ENCODE measurements at regions not wholly inside any gene's neighbourhood (a gene's known extent, or its start where the extent isn't known, plus 50 kb on each side); places are given as distances from the start of the nearest gene placed in this dataset.

- no peaks in the 10 kb centered on the region for H3K9me1 ChIP-seq (ENCODE audit: control insufficient read depth, extremely low read depth, insufficient read depth, low read length)
- dilution Hi-C loops (cut with MboI; ENCODE audit: extremely low pct_ligation_motif_present, low sequenced_read_pairs) = no loop called here
These were observed 108.2 kb upstream of the NR3C1 start for GRCh38 chr5:143511736-143512135.

GRCh38 chr5:143509758-143510221, 106.3 kb upstream of the NR3C1 start:
- H3K9me1 ChIP-seq (ENCODE audit: control insufficient read depth, extremely low read depth, insufficient read depth, low read length) = no peaks in the 10 kb centered on the region
- no peaks in the 10 kb centered on the region for H4K20me1 ChIP-seq (ENCODE audit: control insufficient read depth, extremely low read depth, insufficient read depth, low read length)
- H3K9ac ChIP-seq (ENCODE audit: control insufficient read depth, extremely low read depth, insufficient read depth, low read length) = no peak overlapping the region
- no peak for DNase-seq (ENCODE audit: low read depth, low spot score)
- FAIRE-seq = no peak
- H3K9me3 ChIP-seq (ENCODE audit: control insufficient read depth, low read depth, low read length) = no peaks in the 10 kb centered on the region
- H3K36me3 ChIP-seq (ENCODE audit: control insufficient read depth in 2 of 2, extremely low read depth in 1 of 2, insufficient read depth in 2 of 2, low read length in 2 of 2) = no peaks in the 10 kb centered on the region
- H3K4me1 ChIP-seq (ENCODE audit: control insufficient read depth, extremely low read depth, insufficient read depth, low read length) = peaks cover 14% of the 10 kb centered on the region
- no peak for TF ChIP-seq CTCF (optimal IDR thresholded peaks at IDR 0.05 in 1 of 3, IDR thresholded peaks at IDR 0.05 in 1 of 3, conservative IDR thresholded peaks at IDR 0.05 in 1 of 3; ENCODE audit: extremely low read depth in 1 of 3, insufficient read depth in 2 of 3, low read length in 3 of 3)
- TF ChIP-seq EZH2 (IDR thresholded peaks at IDR 0.05; ENCODE audit: low read length) = no peak
- dilution Hi-C loops (cut with MboI; ENCODE audit: extremely low pct_ligation_motif_present, low sequenced_read_pairs) = no loop called here
- no peak overlapping the region for H3K4me3 ChIP-seq (ENCODE audit: control insufficient read depth in 2 of 3, extremely low read depth in 1 of 3, insufficient read depth in 2 of 3, low read depth in 1 of 3, low read length in 3 of 3)
- H3K4me2 ChIP-seq (ENCODE audit: control insufficient read depth, extremely low read depth, insufficient read depth, low read depth, low read length) = no peak overlapping the region
- H2AFZ ChIP-seq (ENCODE audit: control insufficient read depth, low read length) = no peak overlapping the region
- no peaks in the 10 kb centered on the region for H3K79me2 ChIP-seq (ENCODE audit: control insufficient read depth, insufficient read depth, low read length)
- H3K27me3 ChIP-seq (ENCODE audit: control insufficient read depth, extremely low read depth, insufficient read depth, low read length) = no peaks in the 10 kb centered on the region
- H3K27ac ChIP-seq (ENCODE audit: control insufficient read depth, insufficient read depth, low read length) = no peak overlapping the region

More at GRCh38 chr5:143511736-143512135, 108.2 kb upstream of the NR3C1 start:
- Histone ChIP-seq H3K9me3 (ENCODE audit: control insufficient read depth, low read depth, low read length) (no peaks in the 10 kb centered on the region), H3K4me1 (ENCODE audit: control insufficient read depth, extremely low read depth, insufficient read depth, low read length) (peaks cover 11% of the 10 kb centered on the region), H3K4me2 (ENCODE audit: control insufficient read depth, extremely low read depth, insufficient read depth, low read depth, low read length) (no peak overlapping the region), H4K20me1 (ENCODE audit: control insufficient read depth, extremely low read depth, insufficient read depth, low read length) (no peaks in the 10 kb centered on the region), H3K27me3 (ENCODE audit: control insufficient read depth, extremely low read depth, insufficient read depth, low read length) (no peaks in the 10 kb centered on the region), H3K79me2 (ENCODE audit: control insufficient read depth, insufficient read depth, low read length) (no peaks in the 10 kb centered on the region), H3K4me3 (ENCODE audit: control insufficient read depth in 2 of 3, extremely low read depth in 1 of 3, insufficient read depth in 2 of 3, low read depth in 1 of 3, low read length in 3 of 3) (no peak overlapping the region), H3K9ac (ENCODE audit: control insufficient read depth, extremely low read depth, insufficient read depth, low read length) (no peak overlapping the region), H3K36me3 (ENCODE audit: control insufficient read depth in 2 of 2, extremely low read depth in 1 of 2, insufficient read depth in 2 of 2, low read length in 2 of 2) (no peaks in the 10 kb centered on the region), H2AFZ (ENCODE audit: control insufficient read depth, low read length) (no peak overlapping the region), H3K27ac (ENCODE audit: control insufficient read depth, insufficient read depth, low read length) (no peak overlapping the region)
- FAIRE-seq = no peak
- DNase-seq (ENCODE audit: low read depth, low spot score) = no peak
- TF ChIP-seq CTCF (optimal IDR thresholded peaks at IDR 0.05 in 1 of 3, IDR thresholded peaks at IDR 0.05 in 1 of 3, conservative IDR thresholded peaks at IDR 0.05 in 1 of 3; ENCODE audit: extremely low read depth in 1 of 3, insufficient read depth in 2 of 3, low read length in 3 of 3) (no peak), EZH2 (IDR thresholded peaks at IDR 0.05; ENCODE audit: low read length) (no peak)
